ENCODE measurements at regions not wholly inside any gene's neighbourhood (a gene's known extent, or its start where the extent isn't known, plus 50 kb on each side); places are given as distances from the start of the nearest gene placed in this dataset.

- DNase-seq (ENCODE audit: low spot score), result peak; percentile 48
Observed at GRCh38 chr20:58091810-58092209, 136.6 kb downstream of the ANKRD60 start.

- peak; percentile 60 for DNase-seq (ENCODE audit: low spot score)
Observed at GRCh38 chr20:58090161-58090560, 138.3 kb downstream of the ANKRD60 start.

GRCh38 chr20:58088625-58089024, 139.8 kb downstream of the ANKRD60 start:
- DNase-seq (ENCODE audit: low spot score), result peak; percentile 25

GRCh38 chr20:58088105-58088504, 140.3 kb downstream of the ANKRD60 start:
- DNase-seq (ENCODE audit: low spot score), result peak; percentile 41

GRCh38 chr20:58087562-58087858, 140.9 kb downstream of the ANKRD60 start:
- no peak for DNase-seq (ENCODE audit: low spot score)

GRCh38 chr20:58086763-58087561, 141.5 kb downstream of the ANKRD60 start:
- peak; percentile 65 for DNase-seq (ENCODE audit: low spot score)

GRCh38 chr20:58084966-58085365, 143.5 kb downstream of the ANKRD60 start:
- peak; percentile 12 for DNase-seq (ENCODE audit: low spot score)

- DNase-seq (ENCODE audit: low spot score), result peak; percentile 18
Observed at GRCh38 chr20:58084566-58084965, 143.9 kb downstream of the ANKRD60 start.

- no peak for DNase-seq (ENCODE audit: low spot score)
Observed at GRCh38 chr20:58081846-58082245, 146.6 kb downstream of the ANKRD60 start.

- peak; percentile 59 for DNase-seq (ENCODE audit: low spot score)
Observed at GRCh38 chr20:58078741-58079522, 149.5 kb downstream of the ANKRD60 start.

- DNase-seq (ENCODE audit: low spot score), result peak; percentile 9
Observed at GRCh38 chr20:58077282-58077681, 151.2 kb downstream of the ANKRD60 start.

GRCh38 chr20:58076405-58076804, 152.0 kb downstream of the ANKRD60 start:
- no peak for DNase-seq (ENCODE audit: low spot score)

GRCh38 chr20:58075586-58076345, 152.7 kb downstream of the ANKRD60 start:
- DNase-seq (ENCODE audit: low spot score), result no peak

- DNase-seq (ENCODE audit: low spot score), result peak; percentile 60
Observed at GRCh38 chr20:58073945-58074856, 154.3 kb downstream of the ANKRD60 start.

- DNase-seq (ENCODE audit: low spot score), result peak; percentile 52
Observed at GRCh38 chr20:58072695-58073671, 155.5 kb downstream of the ANKRD60 start.

GRCh38 chr20:58071991-58072390, 156.5 kb downstream of the ANKRD60 start:
- DNase-seq (ENCODE audit: low spot score), result no peak

GRCh38 chr20:58071298-58071697, 157.2 kb downstream of the ANKRD60 start:
- DNase-seq (ENCODE audit: low spot score), result peak; percentile 46

- no peak for DNase-seq (ENCODE audit: low spot score)
Observed at GRCh38 chr20:58070664-58071196, 157.7 kb downstream of the ANKRD60 start.

- peak; percentile 37 for DNase-seq (ENCODE audit: low spot score)
Observed at GRCh38 chr20:58069796-58070663, 158.4 kb downstream of the ANKRD60 start.

Measured in left forelimb (tissue), 1 donor.